ENCODE measurements at regions not wholly inside any gene's neighbourhood (a gene's known extent, or its start where the extent isn't known, plus 50 kb on each side); places are given as distances from the start of the nearest gene placed in this dataset.

- no peak overlapping the region for H3K27ac ChIP-seq
- intact Hi-C loops (cut with DNase I) = no loop called here
- H3K36me3 ChIP-seq = no peaks in the 10 kb centered on the region
- no peaks in the 10 kb centered on the region for H3K9me3 ChIP-seq
- H3K4me3 ChIP-seq = no peak overlapping the region
- no peaks in the 10 kb centered on the region for H3K4me1 ChIP-seq
- TF ChIP-seq POLR2AphosphoS5 (IDR thresholded peaks at IDR 0.05; ENCODE audit: insufficient read depth in 1 of 2, low read depth in 1 of 2) = no peak
- no peak for TF ChIP-seq CTCF (IDR thresholded peaks at IDR 0.05)
- TF ChIP-seq POLR2A (IDR thresholded peaks at IDR 0.05) = no peak
- DNase-seq (ENCODE audit: extremely low spot score in 2 of 2) = no peak
- H3K27me3 ChIP-seq = no peaks in the 10 kb centered on the region
Observed at GRCh38 chr6:40293460-40294185, 293.5 kb downstream of the LRFN2 start.

- no peaks in the 10 kb centered on the region for H3K9me3 ChIP-seq
- no peak overlapping the region for H3K27ac ChIP-seq
- no peaks in the 10 kb centered on the region for H3K27me3 ChIP-seq
- DNase-seq (ENCODE audit: extremely low spot score in 2 of 2) = no peak
- TF ChIP-seq CTCF (IDR thresholded peaks at IDR 0.05) (no peak), POLR2A (IDR thresholded peaks at IDR 0.05) (no peak), POLR2AphosphoS5 (IDR thresholded peaks at IDR 0.05; ENCODE audit: insufficient read depth in 1 of 2, low read depth in 1 of 2) (no peak)
- H3K4me1 ChIP-seq = no peaks in the 10 kb centered on the region
- no peaks in the 10 kb centered on the region for H3K36me3 ChIP-seq
- intact Hi-C loops (cut with DNase I) = no loop called here
- H3K4me3 ChIP-seq = no peak overlapping the region
Observed at GRCh38 chr6:40293060-40293459, 294.1 kb downstream of the LRFN2 start.

GRCh38 chr6:40290816-40291215 lies 296.3 kb downstream of the LRFN2 start:
- no peaks in the 10 kb centered on the region for H3K27me3 ChIP-seq
- no peaks in the 10 kb centered on the region for H3K9me3 ChIP-seq
- TF ChIP-seq POLR2A (IDR thresholded peaks at IDR 0.05) (no peak), POLR2AphosphoS5 (IDR thresholded peaks at IDR 0.05; ENCODE audit: insufficient read depth in 1 of 2, low read depth in 1 of 2) (no peak), CTCF (IDR thresholded peaks at IDR 0.05) (no peak)
- no peaks in the 10 kb centered on the region for H3K4me1 ChIP-seq
- no peaks in the 10 kb centered on the region for H3K36me3 ChIP-seq
- no peak overlapping the region for H3K4me3 ChIP-seq
- H3K27ac ChIP-seq = no peak overlapping the region
- no peak for DNase-seq (ENCODE audit: extremely low spot score in 2 of 2)
- intact Hi-C loops (cut with DNase I) = no loop called here

- DNase-seq (ENCODE audit: extremely low spot score in 2 of 2) = no peak
- Histone ChIP-seq H3K4me3 (no peak overlapping the region), H3K27ac (no peak overlapping the region), H3K9me3 (no peaks in the 10 kb centered on the region), H3K36me3 (no peaks in the 10 kb centered on the region), H3K27me3 (no peaks in the 10 kb centered on the region), H3K4me1 (no peaks in the 10 kb centered on the region)
- no peak for TF ChIP-seq POLR2AphosphoS5 (IDR thresholded peaks at IDR 0.05; ENCODE audit: insufficient read depth in 1 of 2, low read depth in 1 of 2)
- intact Hi-C loops (cut with DNase I) = no loop called here
Observed at GRCh38 chr6:40288919-40289318, 298.2 kb downstream of the LRFN2 start.

- Histone ChIP-seq H3K4me1 (no peaks in the 10 kb centered on the region), H3K9me3 (no peaks in the 10 kb centered on the region), H3K36me3 (no peaks in the 10 kb centered on the region), H3K27me3 (no peaks in the 10 kb centered on the region), H3K27ac (no peak overlapping the region), H3K4me3 (no peak overlapping the region)
- intact Hi-C loops (cut with DNase I) = no loop called here
- TF ChIP-seq POLR2A (IDR thresholded peaks at IDR 0.05) = no peak
- TF ChIP-seq CTCF (IDR thresholded peaks at IDR 0.05) = no peak
- no peak for TF ChIP-seq POLR2AphosphoS5 (IDR thresholded peaks at IDR 0.05; ENCODE audit: insufficient read depth in 1 of 2, low read depth in 1 of 2)
- DNase-seq (ENCODE audit: extremely low spot score in 2 of 2) = no peak
Observed at GRCh38 chr6:40287296-40287850, 299.8 kb downstream of the LRFN2 start.
